GM21360 (cell line): ENCODE measurements at regions not wholly inside any gene's neighbourhood (a gene's known extent, or its start where the extent isn't known, plus 50 kb on each side); places are given as distances from the start of the nearest gene placed in this dataset.

Experiments
- ATAC-seq: cut with Tn5 transposase; IDR thresholded peaks from one replicate; pipeline ENCODE4 v1.9.1; 2021; ENCODE audit warnings: mild to moderate bottlenecking, moderate library complexity; ENCODE audit not compliant: unreplicated experiment

DNA sequence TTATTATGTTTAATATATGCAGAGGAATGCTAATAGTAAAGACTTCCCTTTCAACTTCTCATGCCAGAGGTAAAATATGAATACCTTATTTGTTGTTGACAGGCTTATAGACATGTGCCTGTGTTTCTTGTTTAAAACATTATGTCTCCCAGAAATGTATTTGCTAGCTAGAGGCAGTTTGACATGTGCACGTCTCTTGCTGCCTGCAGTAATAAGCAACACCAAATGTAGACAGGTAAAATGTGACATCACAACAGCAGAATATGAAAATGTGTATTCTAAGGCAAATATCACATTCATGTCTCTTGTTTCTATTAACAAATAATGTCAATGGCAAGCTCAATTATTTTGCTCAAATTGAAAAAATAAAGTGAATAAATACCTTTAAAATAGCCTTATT is 80.2 kb upstream of the NEGR1 start:
- no peak for ATAC-seq

DNA sequence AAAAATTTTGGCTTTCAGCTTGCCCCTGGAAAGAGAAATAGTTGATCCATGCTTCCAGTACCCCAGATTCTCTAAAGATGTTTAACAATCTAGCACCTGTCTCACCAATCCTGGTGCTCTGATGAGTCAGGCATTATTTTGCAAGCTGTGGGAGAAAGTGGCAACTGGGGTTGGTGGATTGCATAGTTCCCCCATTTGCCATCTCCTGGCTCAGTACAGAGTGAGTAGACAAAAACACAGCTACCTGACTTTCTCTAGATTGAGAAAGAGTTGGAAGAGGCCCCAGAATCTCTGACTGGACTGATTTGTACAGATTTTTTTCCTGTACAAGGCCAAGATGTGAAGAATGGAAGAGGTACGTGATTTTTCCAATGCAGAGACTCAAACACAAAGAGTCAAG is 75.1 kb upstream of the NEGR1 start:
- ATAC-seq: no peak

DNA sequence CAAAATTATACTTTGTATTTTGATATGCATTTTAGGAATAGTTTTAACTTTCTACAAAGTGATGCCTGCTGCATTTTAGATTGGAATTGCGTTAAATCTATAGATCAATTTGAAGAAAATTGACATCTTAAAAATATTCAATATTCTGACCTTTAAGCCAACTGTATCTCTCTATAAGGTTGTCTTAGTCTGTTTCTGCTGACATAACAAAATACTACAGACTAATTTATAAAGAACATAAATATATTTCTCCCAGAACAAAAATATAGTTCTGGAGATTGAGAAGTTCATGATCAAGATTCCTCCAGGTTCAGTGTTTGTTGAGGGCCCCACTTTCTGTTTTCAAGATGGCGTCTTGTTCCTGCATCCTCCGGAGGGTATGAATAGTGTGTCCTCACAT is 73.6 kb upstream of the NEGR1 start:
- no peak for ATAC-seq

DNA sequence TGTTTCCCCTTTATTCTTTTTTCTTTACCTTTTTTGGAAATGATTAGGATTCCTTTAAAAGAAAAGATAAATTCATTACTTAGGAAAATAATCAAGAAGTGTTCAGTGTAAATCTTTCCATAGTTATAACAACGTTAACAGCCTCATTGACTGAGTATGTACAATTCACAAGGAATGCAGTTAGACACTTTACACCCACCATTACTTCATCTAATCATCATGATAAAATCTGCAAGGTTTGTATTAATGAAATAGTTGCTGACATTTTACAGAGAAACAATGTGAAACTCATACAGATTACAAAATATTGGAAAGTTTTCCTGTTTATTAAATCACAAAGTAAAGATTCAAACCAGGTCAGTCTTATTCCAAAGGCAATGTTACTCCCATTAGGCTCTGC is 59.3 kb upstream of the NEGR1 start:
- no peak for ATAC-seq

DNA sequence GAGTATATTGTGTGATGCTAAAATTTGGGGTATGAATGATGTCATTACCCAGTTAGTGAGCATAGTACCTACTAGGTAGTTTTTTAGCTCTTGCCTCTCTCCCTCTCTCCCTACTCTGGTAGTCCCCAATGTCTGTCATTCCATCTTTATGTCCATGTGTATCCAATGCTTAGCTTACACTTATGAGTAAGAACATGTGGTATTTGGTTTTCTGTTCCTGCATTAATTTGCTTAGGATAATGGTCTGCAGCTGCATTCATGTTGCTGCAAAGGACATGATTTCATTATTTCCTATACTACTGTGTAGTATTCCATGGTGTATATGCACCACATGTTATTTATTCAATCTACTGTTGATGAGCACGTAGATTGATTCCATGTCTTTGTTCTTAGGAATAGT is 54.4 kb upstream of the NEGR1 start:
- no peak for ATAC-seq
